GM21825 (cell line): ENCODE measurements at regions not wholly inside any gene's neighbourhood (a gene's known extent, or its start where the extent isn't known, plus 50 kb on each side); places are given as distances from the start of the nearest gene placed in this dataset.

ENCODE experiments used
- ATAC-seq: cut with Tn5 transposase; IDR thresholded peaks from one replicate; pipeline ENCODE4 v1.9.1; 2021; ENCODE audit warnings: mild to moderate bottlenecking, moderate library complexity; ENCODE audit not compliant: unreplicated experiment

- ATAC-seq = no peak
Observed at GRCh38 chr5:98700730-98701129, 72.7 kb upstream of the RGMB start.

- ATAC-seq = no peak
Observed at GRCh38 chr5:98705841-98706240, 67.6 kb upstream of the RGMB start.

GRCh38 chr5:98709681-98710080 is 63.8 kb upstream of the RGMB start:
- no peak for ATAC-seq

- no peak for ATAC-seq
Observed at GRCh38 chr5:98713027-98713426, 60.4 kb upstream of the RGMB start.

- ATAC-seq = no peak
Observed at GRCh38 chr5:98713856-98714255, 59.6 kb upstream of the RGMB start.

- no peak for ATAC-seq
Observed at GRCh38 chr5:98714710-98715288, 58.7 kb upstream of the RGMB start.

- ATAC-seq = no peak
Observed at GRCh38 chr5:98721231-98721928, 52.1 kb upstream of the RGMB start.

- ATAC-seq = no peak
Observed at GRCh38 chr5:98722188-98722587, 51.3 kb upstream of the RGMB start.

GRCh38 chr5:98723061-98723460 is 50.4 kb upstream of the RGMB start:
- no peak for ATAC-seq
